Heart left ventricle (tissue), 16 donors: ENCODE measurements at regions not wholly inside any gene's neighbourhood (a gene's known extent, or its start where the extent isn't known, plus 50 kb on each side); places are given as distances from the start of the nearest gene placed in this dataset.
"Not testable (repeated sequence)": the region's sequence is repeated elsewhere in the genome, so short reads cannot be mapped to it uniquely, and the experiment has no call there.

Source experiments
- ATAC-seq, 4 donors: fragments of 200-7000 bp; cut with Tn5 transposase; one replicate each; pipeline ENCODE4 v1.9.1; 2020 to 2022; ENCODE audit warnings: moderate library complexity in 4 of 4, mild to moderate bottlenecking in 3 of 4, moderate number of reproducible peaks in 1 of 4
- DNase-seq, 5 donors: peaks; one replicate each; pipeline ENCODE4 v3.0.0-alpha.2; 2020
- H3K27ac ChIP-seq, 12 donors: fragments of 200-600 bp; sonication (generic) in 4 of 12; one replicate each; pipeline versions ENCODE4 v1.5.0 to v1.8.0; 2016 to 2022; ENCODE audit warnings: mild to moderate bottlenecking in 2 of 12
- H3K27me3 ChIP-seq, 9 donors: fragments of 200-600 bp; sonication (generic) in 2 of 9; one replicate each; pipeline versions ENCODE4 v1.5.1 to v1.8.0; 2016 to 2022; ENCODE audit warnings: mild to moderate bottlenecking in 3 of 9
- H3K36me3 ChIP-seq, 9 donors: fragments of 200-600 bp; sonication (generic) in 2 of 9; one replicate each; pipeline versions ENCODE4 v1.5.0 to v1.8.0; 2018 to 2022; ENCODE audit warnings: mild to moderate bottlenecking in 2 of 9
- H3K4me1 ChIP-seq, 12 donors: fragments of 200-600 bp; sonication (generic) in 4 of 12; one replicate each; pipeline versions ENCODE4 v1.5.0 to v1.8.0; 2016 to 2022; ENCODE audit warnings: mild to moderate bottlenecking in 3 of 12
- H3K4me3 ChIP-seq, 12 donors: fragments of 200-600 bp; sonication (generic) in 4 of 12; one replicate each; pipeline versions ENCODE4 v1.5.0 to v1.8.0; 2017 to 2022; ENCODE audit warnings: mild to moderate bottlenecking in 9 of 12, moderate library complexity in 4 of 12
- H3K9me3 ChIP-seq, 12 donors: fragments of 200-600 bp; sonication (generic) in 4 of 12; one replicate each; pipeline versions ENCODE4 v1.5.0 to v1.8.0; 2016 to 2022; ENCODE audit warnings: mild to moderate bottlenecking in 1 of 12
- CTCF ChIP-seq, 12 donors: fragments of 200-600 bp; sonication (generic) in 4 of 12; IDR thresholded peaks; one replicate each; pipeline versions ENCODE4 v1.5.0 to v1.8.0; 2018 to 2022; ENCODE audit warnings: antibody characterized with exemption in 12 of 12, mild to moderate bottlenecking in 5 of 12
- POLR2A ChIP-seq, 2 donors: fragments of 450-650 bp; IDR thresholded peaks; one replicate each; pipeline ENCODE4 v1.6.1; 2017; ENCODE audit warnings: antibody characterized with exemption in 2 of 2, mild to moderate bottlenecking in 2 of 2, moderate library complexity in 2 of 2
- WGBS, 4 donors: extraction: QIAGEN DNeasy Blood & Tissue Kit in 2 of 4; methylation state at CpG; one replicate each; pipeline versions ENCODE4 v1.1.5 to v1.1.7; 2013 to 2018; 5-methylcytosine and 5-hydroxymethylcytosine counted together
- intact Hi-C, 10 donors: fragments of 100-400 bp; cut with DNase I; formaldehyde crosslinking; loops; one replicate each; pipeline versions ENCODE4 v1.11.1 to v1.14.2; 2022
- donor health status: ischemic (EF 13 %, LVEDD 7.1; RV severe dilation, severe dysfunction).
- donor health status: healthy with polysubstance abuse.
- donor health status: DM: no; HTN: yes; CAD: no.
- donor health status: DM: no; HTN: no; CAD: no.
- donor health status: ischemic (EF 25% LVEDD 6.9; RV normal size, moderate dysfunction).
- donor health status: ischemic (EF 25% LVEDD 5.7; RV mildly dilated, moderate dysfunction).
- donor health status: healthy.
- donor health status: DM: yes; HTN: yes; CAD: no.
- donor health status: ischemic (EF 35%, LVEDD 5.7; RV mildly dilated, moderate dysfunction).
- donor health status: nonischemic (EF 11% LVEDD 7.7; RV severe dilation, severe dysfunction).
- donor health status: DM: yes; HTN: yes; CAD: no.
- donor health status: PGD.
- donor health status: ischemic (EF 29% LVEDD 5.4; RV normal size, mild dysfunction).
- donor health status: nonischemic (EF 23%, LVEDD 6.1; RV moderate dilation, normal function).

- no peak for ATAC-seq
Measured at GRCh38 chr13:86474971-86475370, 675.8 kb upstream of the SLITRK6 start.

GRCh38 chr13:86476656-86477055, 677.4 kb upstream of the SLITRK6 start:
- no peak overlapping the region for H3K4me3 ChIP-seq
- H3K9me3 ChIP-seq = peaks cover 0 to 4% (median 0%) of the 10 kb centered on the region in 12 donors
- no peaks in the 10 kb centered on the region for H3K36me3 ChIP-seq
- H3K4me1 ChIP-seq = no peaks in the 10 kb centered on the region
- DNase-seq (no peak), ATAC-seq (no peak)
- intact Hi-C loops = no loop called here
- no peak overlapping the region for H3K27ac ChIP-seq
- TF ChIP-seq CTCF (IDR thresholded peaks at IDR 0.05) (no peak), POLR2A (IDR thresholded peaks at IDR 0.05) (no peak)
- H3K27me3 ChIP-seq = no peaks in the 10 kb centered on the region
- WGBS, 4 donors = 44 to 60% (median 51%) methylated on average over 4 to 5 of the region's 5 CpGs

More at GRCh38 chr13:86474971-86475370, 675.8 kb upstream of the SLITRK6 start:
- WGBS, 4 donors = 78 to 87% (median 82%) methylated on average over 1 of the region's 1 CpG
- Histone ChIP-seq H3K4me3 (no peak overlapping the region), H3K27ac (no peak overlapping the region), H3K9me3 (peaks cover 0 to 4% (median 0%) of the 10 kb centered on the region in 12 donors), H3K4me1 (no peaks in the 10 kb centered on the region), H3K27me3 (no peaks in the 10 kb centered on the region), H3K36me3 (no peaks in the 10 kb centered on the region)
- no peak for TF ChIP-seq CTCF (IDR thresholded peaks at IDR 0.05)
- no peak for TF ChIP-seq POLR2A (IDR thresholded peaks at IDR 0.05)
- intact Hi-C loops = no loop called here
- DNase-seq = no peak

GRCh38 chr13:86486582-86486981, 687.4 kb upstream of the SLITRK6 start:
- H3K27ac ChIP-seq = no peak overlapping the region
- no peak overlapping the region for H3K4me3 ChIP-seq
- intact Hi-C loops = no loop called here
- no peak for ATAC-seq
- DNase-seq = no peak
- H3K27me3 ChIP-seq = no peaks in the 10 kb centered on the region
- TF ChIP-seq POLR2A (IDR thresholded peaks at IDR 0.05) (no peak), CTCF (IDR thresholded peaks at IDR 0.05) (no peak)
- 53 to 63% (median 59%) methylated on average over 3 of the region's 3 CpGs for WGBS, 4 donors
- no peaks in the 10 kb centered on the region for H3K36me3 ChIP-seq
- no peaks in the 10 kb centered on the region for H3K4me1 ChIP-seq
- no peaks in the 10 kb centered on the region for H3K9me3 ChIP-seq

GRCh38 chr13:86491121-86491520, 691.9 kb upstream of the SLITRK6 start:
- no peak for ATAC-seq
- 88 to 97% (median 93%) methylated on average over 1 of the region's 1 CpG for WGBS, 4 donors
- intact Hi-C loops = no loop called here

GRCh38 chr13:86501931-86502330, 702.7 kb upstream of the SLITRK6 start:
- H3K27ac ChIP-seq, intact Hi-C loops, H3K4me1 ChIP-seq, H3K27me3 ChIP-seq, H3K4me3 ChIP-seq, ATAC-seq, H3K36me3 ChIP-seq: not testable (repeated sequence)
- peaks cover 0 to 13% (median 5%) of the 10 kb centered on the region in 12 donors for H3K9me3 ChIP-seq
- DNase-seq = peak in 1 of 5 donors; percentile 42
- WGBS, 4 donors = 81 to 89% (median 87%) methylated on average over 10 of the region's 10 CpGs

More at GRCh38 chr13:86491121-86491520, 691.9 kb upstream of the SLITRK6 start:
- no peaks in the 10 kb centered on the region for H3K27me3 ChIP-seq
- no peak for DNase-seq
- H3K27ac ChIP-seq = no peak overlapping the region
- TF ChIP-seq POLR2A (IDR thresholded peaks at IDR 0.05) = no peak
- TF ChIP-seq CTCF (IDR thresholded peaks at IDR 0.05) = no peak
- H3K4me3 ChIP-seq = no peak overlapping the region
- no peaks in the 10 kb centered on the region for H3K4me1 ChIP-seq
- H3K9me3 ChIP-seq = no peaks in the 10 kb centered on the region
- H3K36me3 ChIP-seq = no peaks in the 10 kb centered on the region
